ENCODE measurements at regions not wholly inside any gene's neighbourhood (a gene's known extent, or its start where the extent isn't known, plus 50 kb on each side); places are given as distances from the start of the nearest gene placed in this dataset.
"Not testable (repeated sequence)": the region's sequence is repeated elsewhere in the genome, so short reads cannot be mapped to it uniquely, and the experiment has no call there.

DNA sequence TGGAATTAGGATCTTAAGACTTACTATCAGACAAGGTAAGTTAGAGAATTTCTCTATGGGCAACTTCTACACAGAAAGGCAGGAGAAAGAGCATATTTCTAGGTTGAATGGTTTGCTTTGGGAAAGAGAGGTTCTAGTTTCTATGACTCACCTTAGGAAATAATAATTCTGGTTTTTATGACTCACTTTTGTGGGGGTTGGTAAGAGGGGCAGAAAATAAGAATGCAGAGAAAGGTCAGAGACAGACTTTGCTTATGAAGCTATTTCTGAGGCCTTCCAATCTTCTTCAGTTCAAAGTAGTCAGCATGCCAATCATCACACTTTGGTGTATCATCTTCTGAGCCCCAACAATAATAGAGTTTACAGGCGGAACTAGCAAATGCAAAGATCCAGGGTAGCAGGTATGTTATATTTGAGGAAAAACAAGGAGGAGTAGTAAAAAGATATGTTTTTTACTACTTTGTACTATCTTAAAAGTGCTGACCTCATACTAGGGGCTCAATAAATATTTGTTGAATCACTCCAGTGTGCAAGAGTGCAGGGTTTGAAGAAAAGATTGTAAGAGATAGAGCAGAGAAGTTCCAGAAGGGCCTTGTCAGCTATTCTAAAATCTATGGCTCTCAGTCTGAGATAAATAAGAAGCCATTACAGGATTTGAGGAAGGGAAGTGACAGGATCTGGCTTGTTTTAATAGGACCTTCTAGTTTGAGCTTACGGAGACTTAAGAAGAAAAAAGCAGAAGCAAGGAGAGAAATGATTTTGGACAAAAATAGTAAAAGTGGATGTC lies 56.7 kb upstream of the LRFN5 start:
- DNase-seq, result no peak

DNA sequence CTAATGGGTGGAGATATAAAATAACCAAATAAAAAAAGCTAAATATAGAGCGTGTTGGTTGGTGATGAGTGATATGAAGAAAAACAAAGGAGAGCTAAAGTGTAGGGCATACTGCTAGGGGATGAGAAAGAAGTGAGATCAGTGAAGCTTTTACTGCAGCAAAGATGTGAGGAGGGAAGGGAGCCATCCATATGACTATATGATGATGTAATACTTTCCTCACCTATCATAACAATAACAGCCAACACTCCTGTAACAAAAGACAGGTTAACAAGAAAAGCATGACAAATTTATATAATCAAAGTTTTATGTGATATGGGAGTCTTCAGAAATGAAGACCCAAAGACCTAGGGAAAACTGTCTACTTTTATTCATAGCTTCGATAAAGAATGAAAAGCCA lies 57.4 kb upstream of the LRFN5 start:
- DNase-seq, result no peak

DNA sequence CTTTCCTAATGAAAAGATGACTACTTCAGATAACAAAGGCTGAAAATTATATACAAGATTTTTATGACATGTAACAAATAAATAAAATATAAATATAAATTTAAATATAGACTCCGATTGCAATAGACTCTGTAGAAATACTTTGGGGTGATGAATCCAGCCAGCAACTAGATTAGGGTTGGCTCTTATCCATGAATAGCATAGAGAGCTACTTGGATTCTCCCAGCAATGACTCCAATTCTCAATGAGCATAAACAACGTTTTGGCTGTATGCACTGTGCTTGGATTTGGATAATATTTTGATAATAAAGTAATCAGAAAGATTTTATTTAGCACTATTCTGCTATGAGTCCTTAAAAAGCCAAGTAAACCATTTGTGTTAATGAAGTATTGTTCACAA lies 58.0 kb upstream of the LRFN5 start:
- DNase-seq, result no peak

DNA sequence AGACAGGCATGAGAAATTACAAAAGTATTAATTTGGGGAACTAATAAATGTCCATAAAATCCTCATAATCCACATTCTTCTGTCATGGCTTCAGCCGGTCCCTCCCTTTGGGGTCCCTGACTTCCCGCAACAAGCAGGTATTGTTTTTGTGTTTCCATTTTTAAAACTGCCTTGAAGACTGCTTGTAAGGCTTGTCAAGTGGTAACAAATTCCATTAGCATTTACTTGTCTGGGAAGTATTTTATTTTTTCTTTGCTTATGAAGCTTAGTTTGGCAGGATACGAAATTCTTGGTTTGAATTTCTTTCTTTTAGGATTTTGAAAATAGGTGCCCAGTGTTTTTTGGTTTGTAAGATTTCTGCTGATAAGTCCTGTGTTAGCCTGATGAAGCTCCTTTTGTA lies 65.3 kb upstream of the LRFN5 start:
- no peak for DNase-seq

DNA sequence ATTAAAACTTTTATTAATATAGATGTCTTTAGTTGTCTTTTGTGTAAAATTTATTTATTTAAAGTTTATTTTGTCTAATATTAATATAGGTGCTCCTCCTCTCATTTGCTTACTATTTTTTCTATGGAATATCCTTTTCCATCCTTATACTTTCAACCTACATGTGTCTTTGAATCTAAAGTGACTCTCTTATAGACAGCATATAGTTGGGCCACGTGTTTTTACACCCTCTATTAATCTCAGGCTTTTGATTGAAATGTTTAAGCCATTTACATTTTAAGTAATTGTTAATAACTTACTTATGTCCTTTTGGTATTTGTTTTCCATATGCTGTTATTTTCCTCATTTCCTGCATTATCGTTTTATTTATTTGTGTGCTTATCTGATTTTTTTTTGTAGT lies 74.4 kb upstream of the LRFN5 start:
- no peak for DNase-seq

DNA sequence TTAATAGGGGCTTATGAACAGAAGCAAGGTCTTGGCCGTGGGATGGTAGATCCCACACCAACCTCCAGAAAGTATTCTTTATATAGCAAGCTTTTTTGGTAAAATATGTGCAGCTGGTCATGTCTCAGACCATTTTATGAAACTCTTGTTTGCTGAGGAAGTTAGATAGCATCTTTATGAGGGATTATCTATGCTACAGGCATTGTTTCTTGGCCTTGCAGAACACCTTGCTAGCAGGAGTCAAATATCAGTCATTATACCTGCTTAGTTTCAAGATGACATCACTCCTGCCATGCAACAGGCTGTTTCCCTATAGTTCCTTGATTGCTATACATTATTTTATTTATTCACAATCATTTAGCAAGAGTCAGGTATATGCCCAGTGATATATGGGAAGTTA lies 84.8 kb upstream of the LRFN5 start:
- no peak for DNase-seq

DNA sequence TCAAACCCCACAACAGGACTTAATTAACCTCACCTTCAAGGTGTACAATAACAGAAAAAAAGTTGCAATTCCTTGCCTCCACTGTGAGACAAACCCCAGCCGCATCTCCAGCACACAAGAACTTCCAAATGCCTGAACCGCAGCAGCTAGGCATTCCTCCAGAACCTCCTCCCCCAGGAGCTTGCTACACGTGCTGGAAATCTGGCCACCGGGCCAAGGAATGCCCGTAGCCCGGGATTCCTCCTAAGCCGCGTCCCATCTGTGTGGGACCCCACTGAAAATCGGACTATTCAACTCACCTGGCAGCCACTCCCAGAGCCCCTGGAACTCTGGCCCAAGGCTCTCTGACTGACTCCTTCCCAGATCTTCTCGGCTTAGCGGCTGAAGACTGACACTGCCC lies 88.6 kb upstream of the LRFN5 start:
- DNase-seq, result not testable (repeated sequence)

DNA sequence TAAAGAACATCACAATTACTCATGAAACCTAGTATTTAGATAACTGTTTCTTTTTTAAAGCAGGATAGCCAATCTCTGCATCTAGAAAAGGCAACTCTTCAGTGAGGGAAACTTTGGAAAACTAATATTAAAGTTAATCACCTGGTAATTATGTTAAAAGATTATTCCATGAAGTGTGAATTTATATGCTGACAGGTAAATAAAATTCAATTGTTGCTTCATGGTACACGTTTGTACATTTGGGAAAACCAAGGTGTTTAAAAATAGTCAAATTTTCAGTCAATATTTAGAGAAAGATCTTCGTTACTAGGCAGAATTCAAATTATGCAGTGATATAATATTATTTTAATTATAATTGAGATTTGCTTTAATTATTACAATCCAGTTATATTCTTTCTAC lies 100.1 kb upstream of the LRFN5 start:
- no peak for DNase-seq

DNA sequence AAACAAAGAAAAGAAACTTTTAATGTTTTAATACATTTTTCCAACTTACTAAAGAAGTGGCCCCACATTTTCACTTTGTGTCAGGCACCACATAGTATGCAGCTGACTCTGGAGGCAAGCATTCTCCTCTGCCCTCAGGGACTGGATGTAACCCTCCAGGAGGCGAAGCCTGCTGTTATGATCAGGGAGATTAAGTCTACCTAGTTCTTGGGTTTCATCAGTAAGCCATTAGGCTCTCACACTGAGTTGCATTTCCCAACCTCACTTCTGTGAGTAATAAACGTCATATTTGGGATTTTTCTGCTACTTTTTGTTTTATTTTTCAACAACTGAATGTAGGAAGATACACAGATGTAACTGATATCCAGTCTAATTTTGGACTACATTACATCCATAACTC lies 101.2 kb upstream of the LRFN5 start:
- peak; percentile 17 for DNase-seq

DNA sequence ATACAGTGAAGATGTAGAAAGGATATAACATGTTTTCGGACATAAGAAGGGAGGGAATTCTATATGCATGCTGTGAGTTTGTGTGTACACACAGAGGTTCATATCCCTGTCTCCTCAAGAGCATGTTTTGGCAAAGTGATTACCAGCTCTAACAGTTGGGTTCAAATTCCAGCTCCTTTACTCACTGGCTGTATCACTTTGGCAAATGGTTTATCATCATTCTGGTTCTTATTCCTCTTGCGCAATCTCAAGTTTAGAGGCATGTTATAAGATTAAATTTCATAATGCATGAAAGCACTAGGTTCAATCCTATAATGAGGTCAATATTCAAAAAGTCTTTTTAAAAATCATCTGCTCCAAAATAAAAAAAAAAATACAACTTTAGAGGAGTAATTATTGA lies 107.7 kb upstream of the LRFN5 start:
- DNase-seq, result no peak

DNA sequence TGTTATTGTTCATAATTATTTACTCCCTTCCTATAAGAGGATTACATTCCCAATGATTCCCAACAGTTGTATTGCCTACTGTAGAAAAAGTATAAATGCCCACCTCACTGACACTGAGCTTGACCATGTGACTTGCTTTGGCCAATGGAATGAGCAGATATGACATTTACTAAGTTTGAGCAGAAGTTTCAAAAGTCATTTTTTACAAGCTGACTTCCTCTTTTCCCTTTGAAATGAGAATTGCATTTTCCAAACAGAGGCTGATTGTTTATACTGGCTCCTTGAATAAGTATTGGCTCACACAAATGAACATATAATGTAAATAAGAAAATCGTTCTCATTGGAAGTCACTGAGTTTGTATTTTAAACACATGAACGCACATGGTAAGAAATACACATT lies 116.4 kb upstream of the LRFN5 start:
- no peak for DNase-seq

DNA sequence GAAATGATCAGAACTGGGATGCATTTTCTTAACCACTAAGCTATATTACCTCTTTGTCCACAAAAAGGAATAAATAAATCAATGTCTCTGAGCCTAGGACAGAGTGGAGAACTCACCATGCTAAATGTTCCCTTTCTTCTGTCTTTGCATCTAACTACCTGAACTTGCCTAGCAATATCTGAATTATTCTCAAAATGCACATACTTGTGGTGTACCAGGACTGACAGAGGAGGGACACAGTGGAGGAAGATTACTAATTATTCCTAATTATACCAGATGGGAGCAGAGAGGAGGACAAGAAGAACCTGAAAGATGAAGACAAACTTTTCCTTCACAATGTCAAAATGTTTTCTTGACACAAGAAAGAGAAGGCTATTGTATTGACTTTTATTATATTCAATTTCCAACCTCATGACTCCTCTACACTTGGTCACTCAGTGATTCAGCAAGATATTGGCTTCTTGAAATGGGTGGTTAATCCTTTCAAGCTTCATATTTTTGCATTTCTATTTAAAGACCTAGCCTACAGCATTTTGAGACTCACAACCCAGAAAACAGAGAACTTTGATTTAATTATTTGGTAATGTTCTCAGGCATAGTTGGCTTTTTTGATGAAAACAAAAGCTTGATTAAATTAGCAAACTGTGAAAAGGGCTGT lies 117.2 kb upstream of the LRFN5 start:
- no peak for DNase-seq

DNA sequence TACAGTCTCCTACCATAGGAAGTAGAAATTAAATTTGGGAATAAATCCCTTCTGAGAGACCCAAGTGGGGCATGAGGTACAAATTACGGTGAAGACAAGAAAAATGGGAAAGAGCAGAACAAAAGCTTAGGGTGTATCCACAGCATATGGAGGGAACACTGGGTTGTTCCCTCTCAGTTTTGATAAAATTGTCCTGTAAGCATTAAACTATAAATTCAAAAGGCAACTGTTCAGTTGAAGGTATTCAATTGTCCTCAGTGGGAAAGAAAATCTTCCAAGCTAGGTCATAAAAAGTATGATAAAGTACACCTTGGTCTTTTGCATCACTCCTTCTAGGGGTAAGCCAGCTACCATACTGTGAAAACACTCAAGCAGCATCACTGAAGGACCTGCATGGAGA lies 118.3 kb upstream of the LRFN5 start:
- no peak for DNase-seq

DNA sequence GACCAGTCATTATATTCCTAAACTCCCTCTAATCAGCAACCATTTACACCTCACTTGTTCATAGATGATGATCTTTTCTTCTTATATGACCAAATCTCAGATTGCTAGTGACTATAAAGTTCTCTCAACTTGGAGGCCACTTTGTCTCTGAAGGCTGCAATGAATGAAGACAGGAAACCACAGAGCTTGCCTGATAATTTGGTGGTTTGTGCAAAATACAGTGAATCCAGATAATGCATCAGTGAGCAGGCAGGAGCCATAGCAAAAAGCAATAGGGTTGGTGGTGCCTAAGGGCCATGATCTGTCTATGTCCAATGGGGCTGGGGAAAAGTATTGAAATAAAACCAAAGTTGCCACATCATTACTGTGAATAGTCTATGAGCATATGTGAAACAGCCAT lies 123.8 kb upstream of the LRFN5 start:
- no peak for DNase-seq

DNA sequence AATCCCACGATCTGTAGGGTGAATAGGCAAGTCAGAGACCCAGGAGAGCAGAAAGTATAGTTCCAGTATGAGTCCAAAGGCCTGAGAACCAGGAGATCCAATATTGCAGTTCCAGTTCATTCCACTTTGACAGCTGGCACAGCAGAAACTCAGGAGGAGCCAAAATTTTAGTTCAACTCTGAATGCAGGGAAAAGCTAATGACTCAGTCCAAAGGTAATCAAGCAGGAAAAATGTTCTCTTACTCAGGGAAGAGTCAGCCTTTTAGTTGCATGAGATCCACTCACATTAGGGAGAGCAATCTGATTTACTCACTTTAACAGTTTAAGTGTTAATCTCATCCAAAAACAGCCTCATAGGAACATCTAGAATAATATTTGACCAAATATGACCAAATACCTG lies 130.2 kb upstream of the LRFN5 start:
- no peak for DNase-seq

DNA sequence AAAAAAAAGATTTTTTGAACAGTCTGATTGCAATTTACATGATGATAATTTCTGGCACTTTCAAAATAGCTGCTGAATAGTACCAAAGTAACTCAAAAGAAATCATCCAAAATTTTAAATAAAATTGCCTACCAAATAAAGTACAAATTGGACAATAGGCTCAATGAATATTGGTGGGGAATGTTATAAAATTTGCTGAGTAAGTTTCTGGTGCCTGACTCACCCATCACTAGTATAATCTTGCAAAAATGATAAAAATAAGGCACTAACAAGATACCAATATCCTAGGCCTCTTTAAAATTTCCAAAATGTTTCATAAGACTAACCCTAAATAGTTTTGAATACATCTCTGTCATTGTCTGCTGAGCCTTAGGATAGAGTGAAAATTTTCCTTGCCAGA lies 145.3 kb upstream of the LRFN5 start:
- no peak for DNase-seq

DNA sequence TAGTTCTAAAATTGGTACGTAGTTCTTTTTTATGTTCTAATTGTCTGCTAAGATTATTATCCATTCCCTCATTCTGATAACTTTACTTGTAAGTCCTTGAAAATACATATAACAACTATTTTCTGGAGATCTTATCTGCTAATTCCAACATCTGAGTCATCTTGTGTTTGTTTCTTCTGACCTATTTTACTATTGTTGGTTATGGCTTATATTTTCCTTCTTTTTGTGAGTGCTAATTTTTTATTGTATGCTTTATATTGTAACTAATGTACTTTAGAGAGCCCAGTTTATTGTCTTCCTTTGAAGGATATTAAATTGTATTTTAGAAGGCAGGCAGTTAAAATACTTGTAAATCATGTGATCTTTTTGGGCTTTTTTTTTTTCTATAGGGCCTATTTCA lies 149.3 kb upstream of the LRFN5 start:
- DNase-seq, result no peak

DNA sequence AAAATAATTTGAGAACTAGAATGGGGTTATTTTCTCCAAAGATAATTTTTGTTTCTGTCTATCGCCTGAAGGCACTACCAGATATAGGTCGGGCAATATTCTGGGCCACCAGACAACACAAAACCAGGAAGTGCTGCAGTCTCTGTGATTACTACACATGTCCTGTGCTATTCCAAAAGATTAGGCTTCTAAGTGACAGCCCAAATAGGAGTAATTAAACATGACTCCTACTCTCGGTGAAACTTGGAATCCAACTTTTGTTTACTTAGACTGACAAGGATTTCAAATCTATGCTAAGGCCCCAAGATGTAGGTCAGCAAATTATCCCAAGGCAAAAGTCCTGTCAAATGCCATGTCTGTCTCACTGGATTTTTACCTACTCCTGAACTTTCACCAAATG lies 157.6 kb upstream of the LRFN5 start:
- DNase-seq, result no peak

DNA sequence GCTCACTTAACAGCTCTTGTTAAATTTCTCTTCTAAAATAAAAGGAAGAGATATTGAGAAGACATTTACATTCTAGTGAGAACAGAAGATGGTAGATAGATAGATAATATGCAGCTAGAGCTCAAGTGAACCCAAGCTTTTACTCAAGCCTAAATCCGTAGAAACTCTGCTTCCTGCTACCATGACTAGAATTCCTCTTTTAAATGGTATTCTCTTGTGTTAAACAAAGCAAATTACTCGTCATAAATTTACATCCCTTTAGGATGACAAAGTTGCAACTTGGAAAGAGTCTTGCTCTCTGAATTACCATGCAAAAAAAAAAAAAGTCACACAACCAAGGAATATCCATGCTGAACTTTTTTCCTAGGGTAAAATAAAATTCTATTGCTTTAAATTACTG lies 160.7 kb upstream of the LRFN5 start:
- no peak for DNase-seq

DNA sequence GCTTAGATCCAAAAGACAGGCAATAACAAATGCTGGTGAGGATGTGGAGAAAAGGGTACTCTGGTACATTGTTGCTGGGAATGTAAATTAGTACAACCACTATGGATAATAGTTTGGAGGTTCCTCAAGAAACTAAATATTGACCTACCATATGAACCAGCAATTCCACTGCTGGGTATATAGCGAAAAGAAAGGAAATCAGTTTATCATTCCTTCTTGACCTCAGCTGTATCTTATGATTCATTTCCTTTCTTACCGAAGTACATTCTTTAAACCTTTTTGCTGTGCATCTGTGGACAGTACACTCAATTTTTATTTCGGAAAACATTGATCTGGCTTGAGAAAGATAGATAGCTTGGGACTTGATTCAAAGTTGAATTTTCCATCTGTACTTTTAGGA lies 183.2 kb upstream of the LRFN5 start:
- no peak for DNase-seq

DNA sequence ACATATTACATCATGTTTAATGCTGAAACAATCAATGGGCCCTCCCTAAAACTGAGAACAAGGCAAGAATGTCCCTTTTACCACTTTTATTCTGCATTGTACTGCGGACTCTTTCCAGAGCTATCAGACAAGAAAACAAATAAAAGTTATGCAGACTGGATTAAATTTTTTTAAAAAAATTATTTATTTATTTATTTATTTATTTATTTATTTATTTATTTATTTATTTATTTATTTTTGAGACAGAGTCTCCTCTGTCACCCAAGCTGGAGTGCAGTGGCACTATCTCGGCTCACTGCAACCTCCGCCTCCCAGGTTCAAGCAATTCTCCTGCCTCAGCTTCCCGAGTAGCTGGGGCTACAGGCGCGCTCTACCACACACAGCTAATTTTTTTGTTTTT lies 185.4 kb upstream of the LRFN5 start:
- DNase-seq, result not testable (repeated sequence)

DNA sequence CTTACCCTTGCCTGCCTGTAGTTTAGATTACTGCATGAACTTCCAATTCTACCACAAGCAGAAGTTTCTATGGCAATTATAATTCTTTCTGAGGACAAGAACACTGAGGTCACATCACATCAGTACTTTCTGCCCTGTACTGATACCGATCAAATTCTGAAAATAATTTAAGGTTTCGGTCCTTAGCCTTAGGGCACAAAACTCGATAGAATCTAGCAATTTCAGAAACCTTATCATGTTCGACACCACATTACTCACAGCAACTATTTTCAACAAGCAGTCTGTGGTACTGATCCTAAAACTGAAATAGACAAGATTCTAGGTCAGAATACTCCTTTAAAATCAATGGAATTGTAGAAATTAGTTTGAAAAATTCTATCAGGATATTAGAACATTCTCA lies 187.0 kb upstream of the LRFN5 start:
- no peak for DNase-seq

DNA sequence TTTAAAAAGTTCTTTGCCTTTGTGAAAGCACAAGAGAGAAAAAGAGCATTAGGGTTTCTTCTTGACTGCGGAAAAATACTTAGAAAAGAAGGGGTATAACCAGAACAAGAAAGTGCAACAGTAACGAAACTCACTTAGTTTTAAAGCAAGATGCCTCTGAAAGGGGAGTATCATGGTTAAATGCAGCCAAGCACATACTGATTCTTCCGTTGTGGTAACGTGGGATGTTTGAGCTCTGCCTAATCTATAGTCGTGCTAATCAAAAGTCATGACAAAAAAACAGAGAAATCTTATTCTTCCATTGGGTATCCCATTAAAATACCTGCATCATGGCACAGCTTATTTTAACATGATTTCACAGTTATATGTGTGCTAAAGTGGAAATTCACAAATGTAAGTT lies 187.8 kb upstream of the LRFN5 start:
- no peak for DNase-seq

DNA sequence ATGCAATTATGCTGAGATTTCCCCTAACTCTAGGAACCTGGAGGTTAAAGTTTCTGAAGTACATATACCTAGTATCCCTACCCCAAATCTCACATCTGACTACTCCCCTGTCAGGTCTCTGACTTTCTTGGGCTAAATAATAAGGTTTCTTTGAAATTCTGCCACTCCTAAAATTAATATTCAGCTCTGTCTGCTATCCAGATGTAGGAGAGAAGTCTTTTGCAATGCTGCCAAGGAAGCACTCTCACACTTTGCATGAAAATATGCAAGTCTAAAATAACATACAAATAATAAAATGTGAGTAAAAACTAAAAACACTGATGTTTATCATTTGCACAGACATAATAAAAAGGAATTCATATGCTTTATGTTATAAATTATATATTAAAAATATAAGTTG lies 196.9 kb upstream of the LRFN5 start:
- DNase-seq, result no peak

DNA sequence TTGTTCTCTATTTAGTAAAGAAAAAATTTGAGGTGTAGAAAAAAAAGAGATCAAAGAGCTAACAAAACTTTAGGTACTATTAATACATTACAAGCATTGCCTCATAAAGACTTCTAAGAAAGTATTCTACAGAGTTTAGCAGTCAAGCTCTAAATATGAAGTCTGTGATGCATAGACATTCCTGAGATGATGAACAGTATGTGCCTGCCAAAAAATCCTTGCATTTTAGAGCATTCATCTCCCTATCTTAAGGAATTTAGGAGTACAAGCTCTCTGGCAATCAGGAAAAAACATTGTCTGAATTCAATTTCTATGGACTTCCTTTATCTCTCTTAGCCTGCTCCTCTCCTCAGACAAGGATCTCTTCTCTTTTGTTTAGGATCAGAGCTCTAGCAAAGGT lies 202.6 kb upstream of the LRFN5 start:
- DNase-seq, result no peak

All from NCI-H524 treated with DMSO at 0.1 percent for 48 hours (cell line).